K562 (cell line): ENCODE measurements at regions not wholly inside any gene's neighbourhood (a gene's known extent, or its start where the extent isn't known, plus 50 kb on each side); places are given as distances from the start of the nearest gene placed in this dataset.

Experiments
- ATAC-seq: fragments of 200-7000 bp; cut with Tn5 transposase; 3 replicates; pipeline ENCODE4 v1.9.1; 2020; ENCODE audit warnings: moderate library complexity
- BruUV-seq: library from RNA; stranded (reverse); fragments of 400-500 nt; replicated peaks from 2 replicates; lab custom pipeline; 2021; lab: Mats Ljungman, UMichigan
- CTCF ChIA-PET: fragments of 300-600 bp; formaldehyde crosslinking; extraction: SDS; loops from one replicate; lab custom pipeline; 2021; ENCODE audit warnings: low intra/inter-chr PET ratio; lab: Yijun Ruan, JAX
- POLR2A ChIA-PET: fragments of 300-600, 350-650 bp; sonication (Branson Sonifier 250); formaldehyde crosslinking; extraction: SDS; loops from one replicate; lab custom pipeline; 2021; ENCODE audit warnings: antibody characterized with exemption, inconsistent platforms; lab: Yijun Ruan, JAX
- DNase-seq, 4 experiments: peaks; one replicate each; pipeline versions ENCODE4 v3.0.0 to v3.0.0-alpha.2; 2011 to 2018; ENCODE audit warnings: low spot score in 3 of 4, mixed read lengths in 3 of 4; ENCODE audit errors: extremely low read depth in 1 of 4
- FAIRE-seq: peaks from 2 replicates; lab custom pipeline; 2011; peaks lifted over from hg19 to GRCh38; lab: Jason Lieb, UNC
- H2AFZ ChIP-seq: 2 replicates; pipeline ENCODE4 v1.6.0; 2011; ENCODE audit warnings: low read depth, low read length, control low read depth, inconsistent platforms
- H3K27ac ChIP-seq: fragments of 200-600 bp; 3 replicates; pipeline ENCODE4 v1.8.0; 2011; ENCODE audit warnings: low read depth, mild to moderate bottlenecking, control low read depth, inconsistent platforms, low read length, moderate library complexity, mixed read lengths; ENCODE audit errors: extremely low read depth
- H3K27me3 ChIP-seq, 2 experiments: fragments of 300-600 bp in 1 of 2; 2 replicates in 1 of 2; 3 replicates in 1 of 2; pipeline versions ENCODE4 v1.6.0 to v1.8.0; 2011; ENCODE audit warnings: inconsistent platforms in 2 of 2, low read length in 2 of 2, mild to moderate bottlenecking in 1 of 2, mixed read lengths in 1 of 2, moderate library complexity in 1 of 2; ENCODE audit not compliant: control insufficient read depth in 2 of 2, insufficient read depth in 2 of 2
- H3K36me3 ChIP-seq: fragments of 300-600 bp; 3 replicates; pipeline ENCODE4 v1.8.0; 2011; ENCODE audit warnings: mild to moderate bottlenecking, low read length, inconsistent platforms; ENCODE audit not compliant: control insufficient read depth, insufficient read depth
- H3K4me1 ChIP-seq, 2 experiments: fragments of 200-600 bp in 1 of 2; replicated peaks in 1 of 2; 2 replicates in 1 of 2; 3 replicates in 1 of 2; pipeline versions ENCODE4 v1.5.1 to v1.8.0; 2011; ENCODE audit warnings: inconsistent platforms in 2 of 2, low read length in 2 of 2, mild to moderate bottlenecking in 1 of 2, mixed read lengths in 1 of 2, moderate library complexity in 1 of 2; ENCODE audit not compliant: control insufficient read depth in 2 of 2, insufficient read depth in 2 of 2
- H3K4me2 ChIP-seq: 2 replicates; pipeline ENCODE4 v1.6.1; 2011; ENCODE audit warnings: low read length, control low read depth, inconsistent platforms, mixed read lengths; ENCODE audit not compliant: insufficient read depth
- H3K4me3 ChIP-seq: fragments of 200-600 bp; sonication (generic), shearing (Covaris generic); 2 replicates; pipeline ENCODE4 v1.5.1; 2016; ENCODE audit warnings: control low read depth, inconsistent platforms
- H3K79me2 ChIP-seq: fragments of 200-600 bp; 3 replicates; pipeline ENCODE4 v1.8.0; 2011; ENCODE audit warnings: low read length, inconsistent platforms; ENCODE audit not compliant: control insufficient read depth, insufficient read depth
- H3K9ac ChIP-seq, 2 experiments: 2 replicates each; pipeline versions ENCODE4 v1.6.0 to v1.6.1; 2011; ENCODE audit warnings: low read depth in 2 of 2, low read length in 2 of 2, control low read depth in 1 of 2, inconsistent platforms in 1 of 2, mild to moderate bottlenecking in 1 of 2, mixed read lengths in 1 of 2; ENCODE audit not compliant: insufficient read depth in 1 of 2
- H3K9me1 ChIP-seq: one replicate; pipeline ENCODE4 v1.6.0; 2011; ENCODE audit warnings: inconsistent platforms, mild to moderate bottlenecking, low read length, moderate library complexity; ENCODE audit not compliant: control insufficient read depth, insufficient read depth
- H3K9me3 ChIP-seq: replicated peaks from 2 replicates; pipeline ENCODE4 v1.5.1; 2011; ENCODE audit warnings: low read depth, low read length, inconsistent platforms; ENCODE audit not compliant: control insufficient read depth, insufficient read depth
- H4K20me1 ChIP-seq: replicated peaks from 2 replicates; pipeline ENCODE4 v1.6.1; 2011; ENCODE audit warnings: low read length, inconsistent platforms, mixed read lengths; ENCODE audit not compliant: control insufficient read depth, insufficient read depth
- ATF1 ChIP-seq, 2 experiments: fragments of 450-650 bp in 1 of 2; IDR thresholded peaks; 2 replicates each; pipeline ENCODE4 v1.6.1; 2016; ENCODE audit warnings: missing compliant biosample characterization in 1 of 2, missing genetic modification characterization in 1 of 2
- RBBP5 ChIP-seq: fragments of 200-600 bp; sonication (generic); IDR thresholded peaks from 2 replicates; pipeline ENCODE4 v1.6.1; 2012; ENCODE audit warnings: borderline replicate concordance, mild to moderate bottlenecking, low read length, control low read depth, inconsistent platforms; ENCODE audit not compliant: insufficient read depth, poor library complexity, severe bottlenecking
- RBM34 ChIP-seq: fragments of 200-400 bp; formaldehyde crosslinking; IDR thresholded peaks from 2 replicates; pipeline ENCODE4 v1.6.1; 2018; ENCODE audit warnings: low read length, borderline replicate concordance; ENCODE audit not compliant: insufficient read depth
- RFX5 ChIP-seq: IDR thresholded peaks from 2 replicates; pipeline ENCODE4 v1.6.1; 2011; ENCODE audit warnings: low read depth, mild to moderate bottlenecking, improper control_type of control experiment, low read length
- SP1 ChIP-seq: sonication (generic); formaldehyde crosslinking; IDR thresholded peaks from 2 replicates; pipeline ENCODE4 v1.8.1; 2022; ENCODE audit warnings: mild to moderate bottlenecking, missing genetic modification reagents
- SPI1 ChIP-seq: IDR thresholded peaks from 2 replicates; pipeline ENCODE4 v1.6.1; 2011; ENCODE audit warnings: low read depth, low read length, control low read depth, borderline replicate concordance
- ZFPM2 ChIP-seq: fragments of 250-450 bp; sonication (Bioruptor Pico); IDR thresholded peaks from 2 replicates; pipeline ENCODE4 v1.5.1; 2022; ENCODE audit warnings: mild to moderate bottlenecking
- WGBS: fragments of 100-300 bp; shearing (Covaris generic); methylation state at CpG from one replicate; pipeline ENCODE4 v1.1.6; 2016; ENCODE audit warnings: low coverage, mixed read lengths; ENCODE audit not compliant: insufficient coverage; ENCODE audit errors: missing lambda C conversion rate; 5-methylcytosine and 5-hydroxymethylcytosine counted together
- in situ Hi-C: fragments of 300-500 bp; cut with MboI; formaldehyde crosslinking; loops from 4 replicates; pipeline ENCODE4 v1.15.0; 2018; ENCODE audit warnings: inconsistent platforms, mixed read lengths
- intact Hi-C: fragments of 100-400 bp; cut with micrococcal nuclease; formaldehyde crosslinking; loops from 2 replicates; pipeline ENCODE4 v1.14.2; 2022

GRCh38 chr1:213523781-213524398 lies 463.9 kb upstream of the PROX1 start:
- no peak overlapping the region for H2AFZ ChIP-seq
- ATAC-seq (no peak), DNase-seq (no peak), FAIRE-seq (no peak)
- H3K9ac ChIP-seq = no peak overlapping the region
- H3K4me1 ChIP-seq = no peaks in the 10 kb centered on the region
- WGBS = 2% methylated on average over 10 of the region's 10 CpGs
- no peaks in the 10 kb centered on the region; a peak in 1 of 5 replicates for H3K27me3 ChIP-seq
- intact Hi-C loops = no loop called here
- no TSS peak for BruUV-seq
- H3K36me3 ChIP-seq = no peaks in the 10 kb centered on the region
- H3K27ac ChIP-seq = no peak overlapping the region
- no peaks in the 10 kb centered on the region for H3K9me1 ChIP-seq
- H4K20me1 ChIP-seq = no peaks in the 10 kb centered on the region
- ChIA-PET POLR2A (interaction anchor here (0.6 kb wide), 2 partner anchors 155 to 970 kb away, joined by 3 read pairs; no protein-coding TSS in a partner anchor), CTCF (no interaction called here)
- no peaks in the 10 kb centered on the region for H3K79me2 ChIP-seq
- no peak overlapping the region for H3K4me2 ChIP-seq
- no peaks in the 10 kb centered on the region for H3K9me3 ChIP-seq
- H3K4me3 ChIP-seq = no peak overlapping the region
- in situ Hi-C loops = no loop called here
- TF ChIP-seq ATF1 (CRISPR knock-in tag; IDR thresholded peaks at IDR 0.05) = no peak
- no peak for TF ChIP-seq ATF1 (tag; IDR thresholded peaks at IDR 0.05)
- TF ChIP-seq SPI1 = peak; percentile 44; the same call in 1 of the 2 replicates
- TF ChIP-seq, all 486 proteins: peak for 1

- no peaks in the 10 kb centered on the region for H3K79me2 ChIP-seq
- H3K9me1 ChIP-seq = no peaks in the 10 kb centered on the region
- H4K20me1 ChIP-seq = no peaks in the 10 kb centered on the region
- H3K9me3 ChIP-seq = no peaks in the 10 kb centered on the region
- 3% methylated on average over 4 of the region's 4 CpGs for WGBS
- FAIRE-seq (no peak), DNase-seq (no peak), ATAC-seq (no peak)
- H3K4me3 ChIP-seq = no peak overlapping the region
- H3K4me1 ChIP-seq = no peaks in the 10 kb centered on the region
- CTCF ChIA-PET = interaction anchor here (0.6 kb wide), 1 partner anchor 411 kb away, joined by 4 read pairs; no protein-coding TSS in a partner anchor
- H3K27ac ChIP-seq = no peak overlapping the region
- in situ Hi-C loops (no loop called here), intact Hi-C loops (no loop called here)
- no peaks in the 10 kb centered on the region; a peak in 1 of 5 replicates for H3K27me3 ChIP-seq
- no peak overlapping the region for H3K4me2 ChIP-seq
- no peak overlapping the region for H2AFZ ChIP-seq
- POLR2A ChIA-PET = no interaction called here
- H3K36me3 ChIP-seq = no peaks in the 10 kb centered on the region
- no TSS peak for BruUV-seq
- H3K9ac ChIP-seq = no peak overlapping the region
- TF ChIP-seq RBM34 = no peak
- TF ChIP-seq RBBP5 = no peak
- no peak for TF ChIP-seq RFX5
- no peak for TF ChIP-seq SP1 (CRISPR knock-in tag)
- TF ChIP-seq ZFPM2 (CRISPR knock-in tag) = no peak
- TF ChIP-seq, all 486 proteins: peak for 0
Measured at GRCh38 chr1:213526306-213526705, 461.5 kb upstream of the PROX1 start.
